Karpas-422 (cell line): ENCODE measurements at regions not wholly inside any gene's neighbourhood (a gene's known extent, or its start where the extent isn't known, plus 50 kb on each side); places are given as distances from the start of the nearest gene placed in this dataset.
A peak's percentile ranks its signal among the peaks of the same experiment; 100 is the strongest.

Source experiments
- DNase-seq: peaks from one replicate; pipeline ENCODE4 v3.0.0-alpha.2; 2015
- H2AFZ ChIP-seq: fragments of 200-600 bp; sonication (generic); 2 replicates; pipeline ENCODE4 v1.6.1; 2014; ENCODE audit warnings: antibody characterized with exemption, low read length, mixed read lengths
- H3K27ac ChIP-seq: fragments of 200-600 bp; sonication (generic); 2 replicates; pipeline ENCODE4 v1.5.1; 2014; ENCODE audit warnings: mild to moderate bottlenecking, low read length, moderate library complexity
- H3K27me3 ChIP-seq: fragments of 200-600 bp; sonication (generic); 2 replicates; pipeline ENCODE4 v1.6.1; 2014; ENCODE audit warnings: low read length, mixed read lengths
- H3K36me3 ChIP-seq: fragments of 200-600 bp; sonication (generic); 2 replicates; pipeline ENCODE4 v1.6.1; 2014; ENCODE audit warnings: low read length, mixed read lengths; ENCODE audit not compliant: insufficient read depth
- H3K4me1 ChIP-seq: fragments of 200-600 bp; sonication (generic); 2 replicates; pipeline ENCODE4 v1.6.1; 2014; ENCODE audit warnings: mild to moderate bottlenecking, low read length, mixed read lengths
- H3K4me2 ChIP-seq: fragments of 200-600 bp; sonication (generic); 2 replicates; pipeline ENCODE4 v1.6.1; 2014; ENCODE audit warnings: low read length, low read depth, mild to moderate bottlenecking; ENCODE audit not compliant: poor library complexity, severe bottlenecking
- H3K4me3 ChIP-seq: fragments of 200-600 bp; sonication (generic); 2 replicates; pipeline ENCODE4 v1.5.1; 2014; ENCODE audit warnings: mild to moderate bottlenecking, antibody characterized with exemption, low read length, mixed read lengths
- H3K79me2 ChIP-seq: fragments of 200-600 bp; sonication (generic); 2 replicates; pipeline ENCODE4 v1.6.1; 2014; ENCODE audit warnings: mild to moderate bottlenecking, low read length, mixed read lengths
- H3K9ac ChIP-seq: fragments of 200-600 bp; sonication (generic); 2 replicates; pipeline ENCODE4 v1.6.0; 2014; ENCODE audit warnings: low read length
- H3K9me2 ChIP-seq: fragments of 200-600 bp; sonication (generic), shearing (Covaris generic); replicated peaks from 2 replicates; pipeline ENCODE4 v1.6.0; 2014; ENCODE audit warnings: mild to moderate bottlenecking, low read length, moderate library complexity; ENCODE audit not compliant: insufficient read depth
- H3K9me3 ChIP-seq: fragments of 300-700, 200-600 bp; sonication (generic); 2 replicates; pipeline ENCODE4 v1.6.1; 2014; ENCODE audit warnings: low read length, mixed read lengths
- H4K20me1 ChIP-seq: fragments of 200-600 bp; sonication (generic); 2 replicates; pipeline ENCODE4 v1.6.1; 2014; ENCODE audit warnings: mild to moderate bottlenecking, antibody characterized with exemption, low read length, low read depth; ENCODE audit not compliant: insufficient read depth

GRCh38 chrX:1075741-1076140 is 136.7 kb downstream of the CRLF2 start:
- H3K4me3 ChIP-seq = no peak overlapping the region
- no peak for DNase-seq
- no peaks in the 10 kb centered on the region for H3K79me2 ChIP-seq
- no peak overlapping the region for H3K9ac ChIP-seq
- no peaks in the 10 kb centered on the region for H3K27me3 ChIP-seq
- no peak overlapping the region for H2AFZ ChIP-seq
- no peak overlapping the region for H3K27ac ChIP-seq
- H3K4me2 ChIP-seq = no peak overlapping the region
- H3K4me1 ChIP-seq = no peaks in the 10 kb centered on the region
- H4K20me1 ChIP-seq = no peaks in the 10 kb centered on the region
- H3K9me3 ChIP-seq = peaks cover 8% of the 10 kb centered on the region; the same call in 1 of the 2 replicates
- H3K36me3 ChIP-seq = no peaks in the 10 kb centered on the region
- no peaks in the 10 kb centered on the region for H3K9me2 ChIP-seq

DNA sequence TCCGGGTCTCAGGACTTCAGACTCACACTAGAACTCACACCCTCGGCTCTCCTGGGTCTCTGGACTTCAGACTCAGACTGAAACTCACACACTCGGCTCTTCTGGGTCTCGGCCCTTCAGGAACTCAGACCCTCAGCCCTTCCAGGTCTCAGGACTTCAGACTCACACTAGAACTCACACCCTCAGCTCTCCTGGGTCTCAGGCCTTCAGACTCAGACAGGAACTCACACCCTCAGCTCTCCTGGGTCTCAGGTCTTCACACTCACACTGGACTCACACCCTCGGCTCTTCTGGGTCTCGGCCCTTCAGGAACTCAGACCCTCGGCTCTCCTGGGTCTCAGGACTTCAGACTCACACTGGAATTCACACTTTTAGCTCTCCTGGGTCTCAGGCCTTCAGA is 137.3 kb downstream of the CRLF2 start:
- H3K4me3 ChIP-seq = no peak overlapping the region
- no peak overlapping the region for H2AFZ ChIP-seq
- no peaks in the 10 kb centered on the region for H3K79me2 ChIP-seq

DNA sequence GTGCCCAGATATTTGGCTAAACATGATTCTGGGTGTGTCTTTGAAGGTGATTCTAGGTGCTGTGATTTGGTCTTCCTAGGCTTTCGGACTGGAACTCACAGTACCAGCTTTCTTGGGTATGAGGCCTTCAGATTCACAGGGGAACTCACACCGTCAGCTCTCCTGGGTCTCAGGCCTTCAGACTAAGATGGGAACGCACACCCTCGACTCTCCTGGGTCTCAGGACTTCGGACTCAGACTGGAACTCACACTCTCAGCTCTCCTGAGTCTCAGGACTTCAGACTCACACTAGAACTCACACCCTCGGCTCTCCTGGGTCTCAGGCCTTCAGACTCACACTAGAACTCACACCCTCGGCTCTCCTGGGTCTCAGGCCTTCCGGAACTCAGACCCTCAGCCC is 137.7 kb downstream of the CRLF2 start:
- no peak overlapping the region for H2AFZ ChIP-seq
- no peak overlapping the region for H3K9ac ChIP-seq
- no peak overlapping the region for H3K4me2 ChIP-seq
- peaks cover 8% of the 10 kb centered on the region; the same call in 1 of the 2 replicates for H3K9me3 ChIP-seq
- no peaks in the 10 kb centered on the region for H3K27me3 ChIP-seq
- H3K4me3 ChIP-seq = no peak overlapping the region
- H3K36me3 ChIP-seq = no peaks in the 10 kb centered on the region
- no peaks in the 10 kb centered on the region for H3K4me1 ChIP-seq
- H3K27ac ChIP-seq = no peak overlapping the region
- no peaks in the 10 kb centered on the region for H3K9me2 ChIP-seq
- no peaks in the 10 kb centered on the region for H4K20me1 ChIP-seq
- H3K79me2 ChIP-seq = no peaks in the 10 kb centered on the region
- DNase-seq = no peak

More for the DNA sequence above, 137.3 kb downstream of the CRLF2 start:
- no peaks in the 10 kb centered on the region for H3K36me3 ChIP-seq
- no peaks in the 10 kb centered on the region for H3K9me2 ChIP-seq
- H3K4me2 ChIP-seq = no peak overlapping the region
- DNase-seq = no peak
- no peak overlapping the region for H3K27ac ChIP-seq
- no peaks in the 10 kb centered on the region for H3K4me1 ChIP-seq
- peaks cover 8% of the 10 kb centered on the region; the same call in 1 of the 2 replicates for H3K9me3 ChIP-seq
- no peaks in the 10 kb centered on the region for H4K20me1 ChIP-seq
- H3K27me3 ChIP-seq = no peaks in the 10 kb centered on the region
- no peak overlapping the region for H3K9ac ChIP-seq

GRCh38 chrX:1074172-1074571 is 138.3 kb downstream of the CRLF2 start:
- no peak overlapping the region for H3K27ac ChIP-seq
- H3K9me2 ChIP-seq = no peaks in the 10 kb centered on the region
- no peaks in the 10 kb centered on the region for H3K36me3 ChIP-seq
- H3K9ac ChIP-seq = no peak overlapping the region
- H3K4me1 ChIP-seq = no peaks in the 10 kb centered on the region
- no peak overlapping the region for H3K4me3 ChIP-seq
- no peak overlapping the region for H2AFZ ChIP-seq
- peaks cover 8% of the 10 kb centered on the region; the same call in 1 of the 2 replicates for H3K9me3 ChIP-seq
- no peaks in the 10 kb centered on the region for H3K79me2 ChIP-seq
- no peak overlapping the region for H3K4me2 ChIP-seq
- no peaks in the 10 kb centered on the region for H4K20me1 ChIP-seq
- no peaks in the 10 kb centered on the region for H3K27me3 ChIP-seq
- DNase-seq = no peak

DNA sequence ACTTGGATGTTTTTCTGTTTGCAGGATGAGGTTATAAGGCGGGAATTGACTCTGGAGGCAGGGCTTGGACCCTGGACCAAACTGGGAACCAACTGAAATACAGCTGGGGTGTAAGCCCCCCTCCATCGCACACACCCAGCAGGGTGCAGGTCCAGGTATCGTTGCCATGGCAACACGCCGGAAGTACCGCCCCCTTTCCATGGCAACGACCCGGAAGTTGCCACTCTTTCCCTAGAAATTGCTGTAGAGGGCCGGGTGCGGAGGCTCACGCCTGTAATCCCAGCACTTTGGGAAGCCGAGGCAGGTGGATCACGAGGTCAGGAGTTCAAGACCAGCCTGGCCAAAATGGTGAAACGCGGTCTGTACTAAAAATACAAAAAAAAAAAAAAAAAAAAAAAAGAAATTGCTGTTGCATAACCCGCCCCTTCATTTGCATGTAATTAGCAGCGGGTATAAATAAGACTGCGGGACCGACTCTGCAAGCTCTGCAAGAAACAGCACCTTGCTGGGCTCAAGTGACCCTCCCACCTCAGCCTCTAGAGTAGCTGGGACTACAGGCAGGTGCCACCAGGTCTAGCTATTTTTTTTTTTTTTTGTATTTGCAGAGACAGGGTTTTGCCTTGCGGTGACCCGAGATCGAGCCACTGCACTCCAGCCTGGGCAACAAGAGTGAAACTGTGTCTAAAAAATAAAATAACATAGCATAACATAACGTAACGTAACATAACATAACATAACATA is 139.6 kb downstream of the CRLF2 start:
- H3K79me2 ChIP-seq = no peaks in the 10 kb centered on the region
- H3K27me3 ChIP-seq = no peaks in the 10 kb centered on the region
- H3K36me3 ChIP-seq = no peaks in the 10 kb centered on the region
- no peaks in the 10 kb centered on the region for H3K4me1 ChIP-seq
- no peak overlapping the region for H3K4me3 ChIP-seq
- no peak overlapping the region for H2AFZ ChIP-seq
- no peaks in the 10 kb centered on the region for H4K20me1 ChIP-seq
- no peak overlapping the region for H3K27ac ChIP-seq
- H3K9me2 ChIP-seq = no peaks in the 10 kb centered on the region
- DNase-seq = peak; percentile 45
- no peak overlapping the region for H3K9ac ChIP-seq
- H3K9me3 ChIP-seq = peaks cover 8% of the 10 kb centered on the region; the same call in 1 of the 2 replicates
- H3K4me2 ChIP-seq = no peak overlapping the region

GRCh38 chrX:1071351-1071750 is 141.1 kb downstream of the CRLF2 start:
- no peaks in the 10 kb centered on the region for H3K4me1 ChIP-seq
- no peak overlapping the region for H3K27ac ChIP-seq
- peaks cover 8% of the 10 kb centered on the region; the same call in 1 of the 2 replicates for H3K9me3 ChIP-seq
- no peak overlapping the region for H3K4me3 ChIP-seq
- DNase-seq = no peak
- H3K36me3 ChIP-seq = no peaks in the 10 kb centered on the region
- H3K9me2 ChIP-seq = no peaks in the 10 kb centered on the region
- no peaks in the 10 kb centered on the region for H4K20me1 ChIP-seq
- H3K27me3 ChIP-seq = no peaks in the 10 kb centered on the region
- H3K4me2 ChIP-seq = no peak overlapping the region
- no peaks in the 10 kb centered on the region for H3K79me2 ChIP-seq
- H2AFZ ChIP-seq = no peak overlapping the region
- H3K9ac ChIP-seq = no peak overlapping the region

DNA sequence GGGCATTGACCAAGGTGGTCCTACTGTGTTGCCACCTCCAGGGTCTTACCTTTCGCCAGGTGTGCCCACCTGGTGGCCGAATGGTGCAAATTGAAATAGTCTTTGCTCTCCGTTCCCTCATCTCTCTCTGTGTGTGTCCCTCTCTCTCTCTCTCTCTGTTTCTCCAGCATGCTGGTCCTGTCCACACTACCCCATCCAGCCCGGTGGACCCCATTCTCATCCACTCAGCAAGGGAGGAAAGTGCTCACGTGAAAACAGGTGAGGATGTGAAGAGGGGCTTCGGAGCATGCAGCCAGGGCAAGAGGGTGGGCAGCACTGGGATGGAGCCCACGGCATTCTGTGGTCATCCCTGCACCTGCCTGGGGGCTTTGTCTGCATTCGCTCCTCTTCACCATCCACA is 150.1 kb downstream of the CRLF2 start:
- Histone ChIP-seq H3K27ac (no peak overlapping the region), H3K4me1 (no peaks in the 10 kb centered on the region), H3K36me3 (no peaks in the 10 kb centered on the region), H3K4me3 (no peak overlapping the region), H3K27me3 (no peaks in the 10 kb centered on the region), H3K9me3 (no peaks in the 10 kb centered on the region), H3K4me2 (no peak overlapping the region), H3K9me2 (no peaks in the 10 kb centered on the region), H3K79me2 (no peaks in the 10 kb centered on the region), H2AFZ (no peak overlapping the region), H4K20me1 (no peaks in the 10 kb centered on the region), H3K9ac (no peak overlapping the region)
- DNase-seq = no peak

DNA sequence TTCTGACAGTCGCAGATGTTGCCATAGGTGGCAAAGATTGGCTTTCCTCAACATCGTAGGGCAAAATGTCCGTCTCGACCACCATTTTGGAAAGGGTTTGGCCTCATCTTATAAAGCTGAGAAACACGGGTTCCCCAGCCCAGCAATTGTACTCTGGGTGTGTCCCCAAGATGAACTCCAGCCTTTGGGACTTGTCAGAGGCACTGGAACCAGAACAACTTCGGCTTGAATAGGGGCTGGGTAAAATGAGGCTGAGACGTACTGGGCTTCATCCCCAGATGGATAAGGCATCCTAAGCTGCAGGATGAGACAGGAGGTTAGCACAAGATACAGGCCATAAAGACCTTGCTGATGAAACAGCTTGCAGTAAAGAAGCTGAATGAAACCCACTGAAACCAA is 151.9 kb downstream of the CRLF2 start:
- Histone ChIP-seq H3K9me2 (no peaks in the 10 kb centered on the region), H4K20me1 (no peaks in the 10 kb centered on the region), H3K4me2 (no peak overlapping the region), H3K9ac (no peak overlapping the region), H3K79me2 (no peaks in the 10 kb centered on the region), H3K4me3 (no peak overlapping the region), H3K27me3 (no peaks in the 10 kb centered on the region), H3K36me3 (no peaks in the 10 kb centered on the region), H3K4me1 (no peaks in the 10 kb centered on the region), H3K27ac (no peak overlapping the region), H3K9me3 (no peaks in the 10 kb centered on the region), H2AFZ (no peak overlapping the region)
- DNase-seq = no peak
